Osteocyte (in vitro differentiated cells): ENCODE measurements at regions not wholly inside any gene's neighbourhood (a gene's known extent, or its start where the extent isn't known, plus 50 kb on each side); places are given as distances from the start of the nearest gene placed in this dataset.

Experiments used
- DNase-seq: peaks from one replicate; pipeline ENCODE4 v3.0.0; 2021; ENCODE audit warnings: mixed read lengths; ENCODE audit not compliant: unreplicated experiment; ENCODE audit errors: extremely low spot score
- H3K27ac Mint-ChIP-seq: one replicate; pipeline ENCODE4 v1.8.0; 2021; ENCODE audit warnings: mild to moderate bottlenecking, mixed read lengths; ENCODE audit not compliant: unreplicated experiment
- H3K27me3 Mint-ChIP-seq: one replicate; pipeline ENCODE4 v1.8.0; 2021; ENCODE audit warnings: mixed read lengths; ENCODE audit not compliant: unreplicated experiment
- H3K36me3 Mint-ChIP-seq: one replicate; pipeline ENCODE4 v1.8.0; 2021; ENCODE audit warnings: mixed read lengths; ENCODE audit not compliant: unreplicated experiment
- H3K4me1 Mint-ChIP-seq: one replicate; pipeline ENCODE4 v1.8.0; 2021; ENCODE audit warnings: mixed read lengths; ENCODE audit not compliant: unreplicated experiment
- H3K4me3 Mint-ChIP-seq: one replicate; pipeline ENCODE4 v1.8.0; 2021; ENCODE audit warnings: mild to moderate bottlenecking, moderate library complexity, mixed read lengths; ENCODE audit not compliant: unreplicated experiment
- H3K9me3 Mint-ChIP-seq: one replicate; pipeline ENCODE4 v1.8.0; 2021; ENCODE audit warnings: mixed read lengths; ENCODE audit not compliant: unreplicated experiment
- TF ChIP-seq, protein P1 (sequence below): fragments of 200-600 bp; sonication (generic); IDR thresholded peaks from 2 replicates; pipeline ENCODE4 v1.5.0; 2021; ENCODE audit warnings: antibody characterized with exemption, mild to moderate bottlenecking, moderate library complexity

DNA sequence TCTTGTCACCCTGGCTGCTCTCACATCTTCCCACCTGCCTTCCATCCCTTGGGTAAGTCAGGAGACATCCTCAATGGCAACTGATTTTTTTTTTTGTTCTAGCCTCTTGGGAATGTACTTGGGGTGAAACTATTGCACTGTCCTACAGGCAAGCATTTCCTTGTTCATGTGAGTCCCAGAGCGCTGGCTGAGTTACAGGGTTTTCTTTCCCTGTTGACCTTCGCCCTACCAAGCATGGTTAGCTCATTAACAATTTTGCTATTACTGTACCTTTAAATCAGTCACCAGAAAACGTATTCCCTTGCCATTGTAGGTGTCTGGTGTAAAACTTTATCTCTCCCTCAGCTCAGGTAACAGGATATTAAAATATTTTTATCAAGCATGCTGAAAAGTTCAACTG lies 98.9 kb downstream of the PRLHR start:
- no peak for DNase-seq
- no peak overlapping the region for H3K4me3 Mint-ChIP-seq
- peaks cover 4% of the 10 kb centered on the region for H3K9me3 Mint-ChIP-seq
- no peak overlapping the region for H3K27ac Mint-ChIP-seq
- H3K36me3 Mint-ChIP-seq, result no peaks in the 10 kb centered on the region
- TF ChIP-seq, protein P1, sequence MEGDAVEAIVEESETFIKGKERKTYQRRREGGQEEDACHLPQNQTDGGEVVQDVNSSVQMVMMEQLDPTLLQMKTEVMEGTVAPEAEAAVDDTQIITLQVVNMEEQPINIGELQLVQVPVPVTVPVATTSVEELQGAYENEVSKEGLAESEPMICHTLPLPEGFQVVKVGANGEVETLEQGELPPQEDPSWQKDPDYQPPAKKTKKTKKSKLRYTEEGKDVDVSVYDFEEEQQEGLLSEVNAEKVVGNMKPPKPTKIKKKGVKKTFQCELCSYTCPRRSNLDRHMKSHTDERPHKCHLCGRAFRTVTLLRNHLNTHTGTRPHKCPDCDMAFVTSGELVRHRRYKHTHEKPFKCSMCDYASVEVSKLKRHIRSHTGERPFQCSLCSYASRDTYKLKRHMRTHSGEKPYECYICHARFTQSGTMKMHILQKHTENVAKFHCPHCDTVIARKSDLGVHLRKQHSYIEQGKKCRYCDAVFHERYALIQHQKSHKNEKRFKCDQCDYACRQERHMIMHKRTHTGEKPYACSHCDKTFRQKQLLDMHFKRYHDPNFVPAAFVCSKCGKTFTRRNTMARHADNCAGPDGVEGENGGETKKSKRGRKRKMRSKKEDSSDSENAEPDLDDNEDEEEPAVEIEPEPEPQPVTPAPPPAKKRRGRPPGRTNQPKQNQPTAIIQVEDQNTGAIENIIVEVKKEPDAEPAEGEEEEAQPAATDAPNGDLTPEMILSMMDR, result no peak
- H3K4me1 Mint-ChIP-seq, result no peaks in the 10 kb centered on the region
- no peaks in the 10 kb centered on the region for H3K27me3 Mint-ChIP-seq

GRCh38 chr10:118495499-118495898 lies 99.9 kb downstream of the PRLHR start:
- Mint-ChIP-seq H3K36me3 (no peaks in the 10 kb centered on the region), H3K27me3 (no peaks in the 10 kb centered on the region), H3K4me1 (no peaks in the 10 kb centered on the region), H3K9me3 (peaks cover 9% of the 10 kb centered on the region), H3K4me3 (no peak overlapping the region), H3K27ac (no peak overlapping the region)
- TF ChIP-seq, protein P1, result no peak
- no peak for DNase-seq

DNA sequence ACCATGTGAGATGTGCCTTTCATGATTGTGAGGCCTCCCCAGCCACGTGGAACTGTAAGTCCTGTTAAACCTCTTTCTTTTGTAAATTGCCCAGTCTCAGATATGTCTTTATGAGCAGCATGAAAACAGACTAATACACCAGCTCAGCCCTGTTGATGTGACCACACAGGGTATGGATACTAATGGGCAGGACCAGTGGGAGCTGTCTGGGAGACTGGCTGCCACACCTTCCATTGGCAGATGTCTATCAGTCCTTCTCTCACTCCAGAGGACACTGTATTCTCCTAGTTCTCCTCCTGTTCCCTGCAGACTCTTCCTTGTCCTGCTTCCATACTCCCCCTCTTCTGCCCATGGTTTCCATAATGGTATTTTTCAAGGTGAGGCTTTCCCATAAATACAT lies 104.4 kb downstream of the PRLHR start:
- TF ChIP-seq, protein P1, result no peak
- Mint-ChIP-seq H3K36me3 (no peaks in the 10 kb centered on the region), H3K4me1 (no peaks in the 10 kb centered on the region), H3K27ac (no peak overlapping the region), H3K9me3 (peaks cover 16% of the 10 kb centered on the region), H3K4me3 (no peak overlapping the region), H3K27me3 (no peaks in the 10 kb centered on the region)
- no peak for DNase-seq

GRCh38 chr10:118488710-118489497 lies 106.5 kb downstream of the PRLHR start:
- no peaks in the 10 kb centered on the region for H3K4me1 Mint-ChIP-seq
- no peak for DNase-seq
- no peaks in the 10 kb centered on the region for H3K27me3 Mint-ChIP-seq
- H3K4me3 Mint-ChIP-seq, result no peak overlapping the region
- TF ChIP-seq, protein P1, result no peak
- peaks cover 21% of the 10 kb centered on the region for H3K9me3 Mint-ChIP-seq
- H3K36me3 Mint-ChIP-seq, result no peaks in the 10 kb centered on the region
- no peak overlapping the region for H3K27ac Mint-ChIP-seq

DNA sequence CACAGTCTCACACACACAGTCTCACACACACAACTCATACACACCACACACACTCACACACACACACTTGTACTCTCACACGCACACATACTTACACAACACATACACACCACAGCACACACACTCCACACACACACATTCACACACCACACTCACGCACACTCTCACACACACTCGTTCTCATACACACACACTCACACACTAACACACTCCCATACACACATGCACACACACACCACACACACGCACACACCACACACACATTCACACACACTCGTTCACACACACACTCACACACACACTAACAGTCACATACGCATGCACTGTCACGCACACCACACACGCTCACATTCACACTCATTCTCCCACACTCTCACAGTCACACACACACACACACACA lies 109.8 kb downstream of the PRLHR start:
- no peaks in the 10 kb centered on the region for H3K27me3 Mint-ChIP-seq
- DNase-seq, result no peak
- H3K9me3 Mint-ChIP-seq, result peaks cover 20% of the 10 kb centered on the region
- TF ChIP-seq, protein P1, result no peak
- H3K36me3 Mint-ChIP-seq, result no peaks in the 10 kb centered on the region
- H3K4me3 Mint-ChIP-seq, result no peak overlapping the region
- H3K4me1 Mint-ChIP-seq, result no peaks in the 10 kb centered on the region
- no peak overlapping the region for H3K27ac Mint-ChIP-seq
